ENCODE measurements at regions not wholly inside any gene's neighbourhood (a gene's known extent, or its start where the extent isn't known, plus 50 kb on each side); places are given as distances from the start of the nearest gene placed in this dataset.

GRCh38 chr2:156673981-156674380, 237.8 kb downstream of the GPD2 start:
- no peaks in the 10 kb centered on the region for H3K27me3 ChIP-seq (ENCODE audit: control insufficient read depth in 1 of 2, insufficient read depth in 2 of 2, low read length in 2 of 2)
- H3K27ac ChIP-seq (ENCODE audit: extremely low read length, insufficient read depth, low read length), result no peak overlapping the region
- in situ Hi-C loops (cut with HindIII; ENCODE audit: extremely low pct_ligation_motif_present, low pct_unique_long_range_greater_than_20kb) (no loop called here), intact Hi-C loops (cut with micrococcal nuclease; ENCODE audit: unreplicated experiment) (no loop called here)
- no peaks in the 10 kb centered on the region for H4K20me1 ChIP-seq (ENCODE audit: insufficient read depth, low read length)
- no peak for DNase-seq (ENCODE audit: low spot score)
- WGBS (ENCODE audit: low lambda C conversion rate), result 3% methylated on average over 2 of the region's 2 CpGs
- no peak for ATAC-seq
- no peak overlapping the region for H3K9ac ChIP-seq (ENCODE audit: insufficient read depth, low read depth, low read length)
- no peak overlapping the region for H3K4me2 ChIP-seq (ENCODE audit: low read depth, low read length)
- ChIA-PET CTCF (ENCODE audit: low intra/inter-chr PET ratio, low total read pairs) (no interaction called here), POLR2A (no interaction called here)
- BruUV-seq (replicated peaks), result no TSS peak
- TF ChIP-seq ZNF556 (CRISPR knock-in tag; IDR thresholded peaks at IDR 0.05; ENCODE audit: borderline replicate concordance) (no peak), THYN1 (CRISPR knock-in tag; IDR thresholded peaks at IDR 0.05; ENCODE audit: borderline replicate concordance, low read depth) (no peak), ETS1 (CRISPR knock-in tag; IDR thresholded peaks at IDR 0.05) (no peak), CTCF (CRISPR knock-in tag; IDR thresholded peaks at IDR 0.05) (no peak), HNRNPK (IDR thresholded peaks at IDR 0.05; ENCODE audit: low read depth, low read length, poor library complexity, severe bottlenecking) (no peak), ZNF280D (CRISPR knock-in tag; IDR thresholded peaks at IDR 0.05) (no peak), ZBTB44 (CRISPR knock-in tag; IDR thresholded peaks at IDR 0.05) (no peak), TFDP2 (CRISPR knock-in tag; IDR thresholded peaks at IDR 0.05) (no peak), KLF16 (CRISPR knock-in tag; IDR thresholded peaks at IDR 0.05) (no peak), ZNF552 (CRISPR knock-in tag; IDR thresholded peaks at IDR 0.05; ENCODE audit: borderline replicate concordance) (no peak), NR0B2 (CRISPR knock-in tag; IDR thresholded peaks at IDR 0.05) (no peak), ZNF891 (CRISPR knock-in tag; IDR thresholded peaks at IDR 0.05) (no peak), KDM3A (CRISPR knock-in tag; IDR thresholded peaks at IDR 0.05; ENCODE audit: low read depth) (no peak), MEIS1 (CRISPR knock-in tag; IDR thresholded peaks at IDR 0.05; ENCODE audit: borderline replicate concordance) (no peak)
- H3K79me2 ChIP-seq (ENCODE audit: insufficient read depth, low read length), result no peaks in the 10 kb centered on the region
- H3K4me1 ChIP-seq (ENCODE audit: insufficient read depth, low read length), result no peaks in the 10 kb centered on the region
- no peaks in the 10 kb centered on the region for H3K36me3 ChIP-seq (replicated peaks in 1 of 2; ENCODE audit: control insufficient read depth in 1 of 2, insufficient read depth in 2 of 2, low read length in 2 of 2)
- H2AFZ ChIP-seq (ENCODE audit: low read length), result no peak overlapping the region
- no peak for FAIRE-seq
- H3K9me3 ChIP-seq (ENCODE audit: low read length), result peaks cover 9% of the 10 kb centered on the region; the same call in 1 of the 2 replicates
- H3K4me3 ChIP-seq (replicated peaks in 1 of 3; ENCODE audit: insufficient read depth in 1 of 3, low read depth in 2 of 3, low read length in 3 of 3), result no peak overlapping the region

Measured in HepG2 (cell line).